Activated CD8-positive, alpha-beta T cell treated with anti-CD3 and anti-CD28 coated beads for 36 hours (primary cell): ENCODE measurements at regions not wholly inside any gene's neighbourhood (a gene's known extent, or its start where the extent isn't known, plus 50 kb on each side); places are given as distances from the start of the nearest gene placed in this dataset.

Source experiments
- ATAC-seq: fragments of 200-7000 bp; cut with Tn5 transposase; one replicate; pipeline ENCODE4 v1.10.0; 2021; ENCODE audit warnings: mild to moderate bottlenecking, moderate library complexity
- CTCF ChIA-PET: fragments of 350-600 bp; sonication (Branson Sonifier 250); formaldehyde crosslinking; loops from one replicate; lab custom pipeline; 2021; ENCODE audit warnings: antibody characterized with exemption; lab: Charles Lee
- POLR2A ChIA-PET: fragments of 350-600 bp; sonication (Branson Sonifier 250); formaldehyde crosslinking; loops from one replicate; lab custom pipeline; 2021; ENCODE audit warnings: antibody characterized with exemption; lab: Charles Lee
- DNase-seq: peaks from one replicate; pipeline ENCODE4 v3.0.0-alpha.2; 2020
- H3K27ac Mint-ChIP-seq: one replicate; pipeline ENCODE4 v1.8.0; 2021; ENCODE audit warnings: mild to moderate bottlenecking, mixed read lengths
- H3K27me3 Mint-ChIP-seq: one replicate; pipeline ENCODE4 v1.8.0; 2021; ENCODE audit warnings: mixed read lengths
- H3K36me3 Mint-ChIP-seq: one replicate; pipeline ENCODE4 v1.8.0; 2021; ENCODE audit warnings: low read depth, mixed read lengths
- H3K4me1 Mint-ChIP-seq: one replicate; pipeline ENCODE4 v1.8.0; 2021; ENCODE audit warnings: low read depth, mixed read lengths
- H3K4me3 Mint-ChIP-seq: one replicate; pipeline ENCODE4 v1.8.0; 2021; ENCODE audit warnings: mild to moderate bottlenecking, moderate library complexity, mixed read lengths
- H3K9me3 Mint-ChIP-seq: one replicate; pipeline ENCODE4 v1.8.0; 2021; ENCODE audit warnings: mixed read lengths
- CTCF ChIP-seq: fragments of 200-600 bp; IDR thresholded peaks from one replicate; pipeline ENCODE4 v1.8.0; 2022; ENCODE audit warnings: antibody characterized with exemption, mild to moderate bottlenecking
- intact Hi-C: fragments of 100-400 bp; cut with micrococcal nuclease; formaldehyde crosslinking; loops from one replicate; pipeline ENCODE4 v1.10.0; 2022

GRCh38 chr2:41420872-41421271, 626.9 kb upstream of the PKDCC start:
- Mint-ChIP-seq H3K27ac (no peak overlapping the region), H3K4me3 (no peak overlapping the region), H3K9me3 (no peaks in the 10 kb centered on the region), H3K36me3 (no peaks in the 10 kb centered on the region), H3K27me3 (no peaks in the 10 kb centered on the region), H3K4me1 (no peaks in the 10 kb centered on the region)
- no peak for TF ChIP-seq CTCF
- intact Hi-C loops, result no loop called here
- CTCF ChIA-PET, result no interaction called here
- ATAC-seq, result no peak
- DNase-seq, result no peak
- POLR2A ChIA-PET, result no interaction called here

GRCh38 chr2:41431756-41432155, 616.1 kb upstream of the PKDCC start:
- Mint-ChIP-seq H3K9me3 (no peaks in the 10 kb centered on the region), H3K4me1 (no peaks in the 10 kb centered on the region), H3K27me3 (no peaks in the 10 kb centered on the region), H3K27ac (no peak overlapping the region), H3K4me3 (no peak overlapping the region), H3K36me3 (no peaks in the 10 kb centered on the region)
- ChIA-PET CTCF (interaction anchor here (1.0 kb wide), 1 partner anchor 12 kb away, joined by 3 read pairs; no protein-coding TSS in a partner anchor), POLR2A (no interaction called here)
- intact Hi-C loops, result no loop called here
- DNase-seq, result no peak
- TF ChIP-seq CTCF, result no peak
- no peak for ATAC-seq

DNA sequence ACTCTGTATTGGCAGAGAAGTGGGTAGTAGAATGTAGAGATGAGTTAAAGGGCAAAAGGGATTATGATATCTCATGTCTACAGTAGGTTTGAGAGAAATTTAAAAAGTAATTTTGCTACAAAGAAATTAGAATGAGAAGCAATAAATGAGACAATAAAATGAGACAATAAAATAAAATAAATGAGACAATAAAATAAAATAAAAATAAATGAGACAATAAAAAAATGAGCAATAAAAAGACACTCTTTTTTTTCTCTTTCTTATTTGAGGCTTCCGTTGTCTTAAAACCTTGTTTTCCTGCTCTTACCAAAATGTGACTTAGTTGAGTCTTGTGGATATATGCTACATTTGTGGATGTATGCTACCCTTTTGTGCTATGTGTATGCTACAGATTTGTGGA, 615.4 kb upstream of the PKDCC start:
- POLR2A ChIA-PET, result no interaction called here

DNA sequence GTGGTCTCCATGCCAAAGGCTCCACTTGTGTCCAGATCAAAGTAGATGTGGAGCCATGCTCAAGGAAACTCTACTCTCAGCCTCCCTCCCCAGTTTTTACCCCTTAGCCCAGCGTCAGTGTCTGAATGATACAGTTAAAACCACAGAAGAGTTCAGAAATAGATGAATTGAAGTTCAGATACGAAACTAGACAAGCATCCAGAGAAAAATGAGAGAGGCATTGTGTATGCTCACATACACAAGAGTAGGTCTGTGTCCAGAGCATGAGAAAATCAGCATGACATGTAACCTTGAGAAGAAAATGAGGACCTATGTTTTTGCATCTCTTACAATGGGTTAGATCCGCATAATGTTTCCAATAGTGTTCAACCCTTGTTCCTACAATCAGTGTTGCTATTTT, 612.8 kb upstream of the PKDCC start:
- POLR2A ChIA-PET, result no interaction called here
- H3K27me3 Mint-ChIP-seq, result no peaks in the 10 kb centered on the region
- TF ChIP-seq CTCF, result no peak
- intact Hi-C loops, result no loop called here
- ATAC-seq (no peak), DNase-seq (no peak)
- no peak overlapping the region for H3K4me3 Mint-ChIP-seq
- no peak overlapping the region for H3K27ac Mint-ChIP-seq
- H3K36me3 Mint-ChIP-seq, result no peaks in the 10 kb centered on the region
- CTCF ChIA-PET, result no interaction called here
- H3K4me1 Mint-ChIP-seq, result no peaks in the 10 kb centered on the region
- H3K9me3 Mint-ChIP-seq, result no peaks in the 10 kb centered on the region

More for the DNA sequence above, 615.4 kb upstream of the PKDCC start:
- Mint-ChIP-seq H3K27ac (no peak overlapping the region), H3K4me3 (no peak overlapping the region), H3K9me3 (no peaks in the 10 kb centered on the region), H3K4me1 (no peaks in the 10 kb centered on the region), H3K36me3 (no peaks in the 10 kb centered on the region), H3K27me3 (no peaks in the 10 kb centered on the region)
- no peak for DNase-seq
- TF ChIP-seq CTCF, result no peak
- CTCF ChIA-PET, result no interaction called here
- no peak for ATAC-seq
- intact Hi-C loops, result no loop called here

GRCh38 chr2:41441958-41442357, 605.9 kb upstream of the PKDCC start:
- ChIA-PET POLR2A (no interaction called here), CTCF (no interaction called here)
- ATAC-seq (no peak), DNase-seq (no peak)
- intact Hi-C loops, result no loop called here
- Mint-ChIP-seq H3K4me3 (no peak overlapping the region), H3K4me1 (no peaks in the 10 kb centered on the region), H3K27me3 (no peaks in the 10 kb centered on the region), H3K27ac (no peak overlapping the region), H3K36me3 (no peaks in the 10 kb centered on the region), H3K9me3 (no peaks in the 10 kb centered on the region)
- TF ChIP-seq CTCF, result no peak
